ENCODE measurements at regions not wholly inside any gene's neighbourhood (a gene's known extent, or its start where the extent isn't known, plus 50 kb on each side); places are given as distances from the start of the nearest gene placed in this dataset.

DNA sequence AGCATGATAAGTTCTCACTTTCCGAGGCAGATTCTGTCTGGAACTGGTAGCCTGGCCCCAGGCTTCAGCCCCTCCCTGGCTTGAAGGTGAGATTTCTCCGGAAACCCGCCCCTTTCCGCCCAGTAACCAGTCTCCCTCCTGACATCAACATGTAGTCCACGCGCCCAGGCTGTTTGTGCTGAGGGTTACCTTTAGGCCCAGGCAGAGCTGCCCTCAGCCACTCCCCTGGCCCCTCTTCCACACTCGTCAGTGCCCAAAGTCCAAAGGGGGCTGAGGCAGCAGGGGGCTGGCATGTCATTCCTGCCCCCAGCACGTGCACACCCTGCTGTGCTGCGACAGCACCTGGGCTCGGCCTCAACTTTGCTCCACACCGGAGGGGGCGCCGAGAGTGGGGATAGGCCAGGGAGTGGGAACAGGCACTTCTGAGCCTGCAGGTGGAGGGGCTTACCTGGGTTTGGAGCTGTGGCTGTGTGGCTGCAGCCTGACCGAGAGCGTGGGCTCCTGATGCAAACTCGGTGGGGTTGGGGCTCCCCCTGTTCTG, 69.5 kb upstream of the ANK2 start:
- TF ChIP-seq, protein P1, sequence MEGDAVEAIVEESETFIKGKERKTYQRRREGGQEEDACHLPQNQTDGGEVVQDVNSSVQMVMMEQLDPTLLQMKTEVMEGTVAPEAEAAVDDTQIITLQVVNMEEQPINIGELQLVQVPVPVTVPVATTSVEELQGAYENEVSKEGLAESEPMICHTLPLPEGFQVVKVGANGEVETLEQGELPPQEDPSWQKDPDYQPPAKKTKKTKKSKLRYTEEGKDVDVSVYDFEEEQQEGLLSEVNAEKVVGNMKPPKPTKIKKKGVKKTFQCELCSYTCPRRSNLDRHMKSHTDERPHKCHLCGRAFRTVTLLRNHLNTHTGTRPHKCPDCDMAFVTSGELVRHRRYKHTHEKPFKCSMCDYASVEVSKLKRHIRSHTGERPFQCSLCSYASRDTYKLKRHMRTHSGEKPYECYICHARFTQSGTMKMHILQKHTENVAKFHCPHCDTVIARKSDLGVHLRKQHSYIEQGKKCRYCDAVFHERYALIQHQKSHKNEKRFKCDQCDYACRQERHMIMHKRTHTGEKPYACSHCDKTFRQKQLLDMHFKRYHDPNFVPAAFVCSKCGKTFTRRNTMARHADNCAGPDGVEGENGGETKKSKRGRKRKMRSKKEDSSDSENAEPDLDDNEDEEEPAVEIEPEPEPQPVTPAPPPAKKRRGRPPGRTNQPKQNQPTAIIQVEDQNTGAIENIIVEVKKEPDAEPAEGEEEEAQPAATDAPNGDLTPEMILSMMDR (conservative IDR thresholded peaks at IDR 0.05), result no peak
- no peak for TF ChIP-seq EZH2 (IDR thresholded peaks at IDR 0.05; ENCODE audit: low read depth)
